Erythroblast (primary cell): ENCODE measurements at regions not wholly inside any gene's neighbourhood (a gene's known extent, or its start where the extent isn't known, plus 50 kb on each side); places are given as distances from the start of the nearest gene placed in this dataset.
"Not testable (repeated sequence)": the region's sequence is repeated elsewhere in the genome, so short reads cannot be mapped to it uniquely, and the experiment has no call there.

Source experiments
- GATA1 ChIP-seq: IDR thresholded peaks from 2 replicates; pipeline ENCODE4 v1.6.1; 2011; ENCODE audit warnings: low read depth, mild to moderate bottlenecking, control low read depth, low read length, moderate library complexity
- POLR2A ChIP-seq: IDR thresholded peaks from 2 replicates; pipeline ENCODE4 v1.6.1; 2011; ENCODE audit warnings: mild to moderate bottlenecking, low read length

DNA sequence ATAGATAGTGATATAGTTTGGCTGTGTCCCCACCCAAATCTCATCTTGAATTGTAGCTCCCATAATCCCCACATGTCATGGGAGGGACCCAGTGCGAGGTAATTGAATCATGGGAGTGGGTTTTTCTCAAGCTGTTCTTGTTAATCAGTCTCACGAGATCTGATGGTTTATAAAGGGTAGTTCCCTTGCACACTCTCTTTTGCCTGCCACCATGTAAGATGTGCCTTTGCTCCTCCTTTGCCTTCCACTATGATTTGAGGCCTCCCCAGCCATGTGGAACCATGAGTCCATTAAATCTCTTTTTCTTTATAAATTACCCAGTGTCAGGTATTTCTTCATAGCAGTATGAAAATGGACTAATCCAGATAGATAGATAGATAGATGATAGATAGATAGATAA lies 73.8 kb upstream of the NFASC start:
- TF ChIP-seq POLR2A, GATA1: not testable (repeated sequence)
